ENCODE measurements at regions not wholly inside any gene's neighbourhood (a gene's known extent, or its start where the extent isn't known, plus 50 kb on each side); places are given as distances from the start of the nearest gene placed in this dataset.

- DNase-seq: no peak
These were observed 236.0 kb downstream of the UTP18 start for GRCh38 chr17:51496378-51496777.

- no peak for DNase-seq
These were observed 239.6 kb downstream of the UTP18 start for GRCh38 chr17:51499897-51500296.

GRCh38 chr17:51500454-51500853 lies 240.1 kb downstream of the UTP18 start:
- DNase-seq: no peak

- no peak for DNase-seq
These were observed 245.1 kb downstream of the UTP18 start for GRCh38 chr17:51505450-51505849.

- no peak for DNase-seq
These were observed 247.1 kb downstream of the UTP18 start for GRCh38 chr17:51507444-51507843.

- DNase-seq: no peak
These were observed 247.7 kb downstream of the UTP18 start for GRCh38 chr17:51508048-51508447.

- DNase-seq: no peak
These were observed 250.6 kb downstream of the UTP18 start for GRCh38 chr17:51510940-51511339.

GRCh38 chr17:51512220-51512907 lies 252.0 kb downstream of the UTP18 start:
- DNase-seq: no peak

GRCh38 chr17:51516924-51517323 lies 256.6 kb downstream of the UTP18 start:
- no peak for DNase-seq

GRCh38 chr17:51524524-51524923 lies 264.2 kb downstream of the UTP18 start:
- no peak for DNase-seq

- no peak for DNase-seq
These were observed 266.2 kb downstream of the UTP18 start for GRCh38 chr17:51526507-51526906.

- no peak for DNase-seq
These were observed 267.1 kb downstream of the UTP18 start for GRCh38 chr17:51527225-51527982.

- DNase-seq: no peak
These were observed 267.8 kb downstream of the UTP18 start for GRCh38 chr17:51528111-51528510.

- DNase-seq: no peak
These were observed 272.9 kb downstream of the UTP18 start for GRCh38 chr17:51533219-51533618.

GRCh38 chr17:51533821-51534220 lies 273.5 kb downstream of the UTP18 start:
- DNase-seq: no peak

GRCh38 chr17:51536627-51537026 lies 276.3 kb downstream of the UTP18 start:
- DNase-seq: no peak

GRCh38 chr17:51537996-51538550 lies 277.7 kb downstream of the UTP18 start:
- no peak for DNase-seq

- DNase-seq: no peak
These were observed 279.8 kb downstream of the UTP18 start for GRCh38 chr17:51540151-51540550.

- no peak for DNase-seq
These were observed 280.9 kb downstream of the UTP18 start for GRCh38 chr17:51541215-51541614.

GRCh38 chr17:51546114-51546513 lies 285.8 kb downstream of the UTP18 start:
- DNase-seq: no peak

GRCh38 chr17:51548125-51548524 lies 287.8 kb downstream of the UTP18 start:
- no peak for DNase-seq

GRCh38 chr17:51555153-51555552 lies 294.8 kb downstream of the UTP18 start:
- no peak for DNase-seq

GRCh38 chr17:51559778-51560177 lies 299.4 kb downstream of the UTP18 start:
- DNase-seq: no peak

GRCh38 chr17:51560398-51560797 lies 300.1 kb downstream of the UTP18 start:
- DNase-seq: no peak
